ENCODE measurements at regions not wholly inside any gene's neighbourhood (a gene's known extent, or its start where the extent isn't known, plus 50 kb on each side); places are given as distances from the start of the nearest gene placed in this dataset.

DNA sequence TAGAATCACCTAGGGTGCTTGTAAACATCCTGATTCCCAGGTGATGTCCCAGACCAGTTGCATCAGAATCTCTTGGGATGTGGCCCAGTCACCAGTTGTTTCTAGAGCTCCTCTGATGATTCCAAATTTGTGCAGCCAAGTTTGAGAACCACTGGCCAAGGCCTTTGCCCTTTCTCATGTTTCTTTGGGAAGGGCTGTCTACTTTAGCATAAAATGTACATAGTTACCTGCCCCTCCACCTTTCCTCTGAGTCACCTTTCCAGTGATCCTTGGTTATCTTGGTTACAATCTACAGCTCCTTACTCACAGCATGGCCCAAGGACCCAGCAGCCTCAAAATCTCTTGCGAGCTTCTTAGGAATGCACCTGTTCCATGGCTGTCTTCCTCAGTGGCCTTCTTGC lies 206.2 kb upstream of the ADRA1D start:
- H3K9me3 Mint-ChIP-seq (ENCODE audit: unreplicated experiment) = peaks cover 18% of the 10 kb centered on the region
- no peaks in the 10 kb centered on the region for H3K27me3 ChIP-seq (replicated peaks; ENCODE audit: control insufficient read depth, insufficient read depth, low read length)
- no peak for TF ChIP-seq CTCF (IDR thresholded peaks at IDR 0.05; ENCODE audit: insufficient read depth in 1 of 2, low read depth in 1 of 2, low read length in 1 of 2, severe bottlenecking in 1 of 2, unreplicated experiment in 1 of 2)
- no peak overlapping the region for H3K4me3 ChIP-seq (ENCODE audit: low read depth, low read length)
- H3K4me1 ChIP-seq = peaks cover 49% of the 10 kb centered on the region
- POLR2A ChIA-PET = no interaction called here
- CTCF ChIA-PET = no interaction called here
- no peak for DNase-seq
- no peak overlapping the region for H3K4me3 Mint-ChIP-seq (ENCODE audit: unreplicated experiment)
- no peaks in the 10 kb centered on the region for H3K36me3 Mint-ChIP-seq (ENCODE audit: insufficient read depth, unreplicated experiment)
- H3K27me3 Mint-ChIP-seq (ENCODE audit: insufficient read depth, unreplicated experiment) = no peaks in the 10 kb centered on the region
- no TSS peak for BruUV-seq (replicated peaks)
- peaks cover 11% of the 10 kb centered on the region; the same call in 1 of the 2 replicates for H3K9me3 ChIP-seq
- intact Hi-C loops (cut with micrococcal nuclease; ENCODE audit: unreplicated experiment) = no loop called here
- H3K36me3 ChIP-seq (ENCODE audit: control insufficient read depth, insufficient read depth, low read length) = no peaks in the 10 kb centered on the region
- peak overlapping the region; percentile 14 for H3K27ac Mint-ChIP-seq (ENCODE audit: unreplicated experiment)
- H3K4me1 Mint-ChIP-seq (ENCODE audit: low read depth, unreplicated experiment) = peaks cover 23% of the 10 kb centered on the region

DNA sequence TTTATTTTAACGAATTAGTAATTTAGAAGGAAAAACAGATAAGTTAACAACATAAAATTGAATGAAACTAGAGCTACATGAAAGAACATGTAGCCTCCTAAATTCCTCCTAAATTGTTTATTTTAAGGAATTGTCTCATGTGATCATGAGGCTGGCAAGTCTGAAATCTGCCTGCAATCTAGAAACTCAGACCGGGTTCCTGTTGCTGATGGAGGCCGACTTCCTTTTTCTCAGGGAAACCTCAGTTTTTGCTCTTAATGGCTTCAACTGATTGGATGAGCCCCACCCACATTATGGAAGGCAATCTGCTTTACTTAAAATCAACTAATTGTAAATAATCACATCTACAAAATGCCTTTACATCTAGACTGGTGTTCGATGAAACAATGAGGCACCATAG lies 205.0 kb upstream of the ADRA1D start:
- ChIA-PET POLR2A (no interaction called here), CTCF (no interaction called here)
- Mint-ChIP-seq H3K27ac (ENCODE audit: unreplicated experiment) (no peak overlapping the region), H3K4me1 (ENCODE audit: low read depth, unreplicated experiment) (peaks cover 22% of the 10 kb centered on the region), H3K27me3 (ENCODE audit: insufficient read depth, unreplicated experiment) (no peaks in the 10 kb centered on the region), H3K9me3 (ENCODE audit: unreplicated experiment) (peaks cover 18% of the 10 kb centered on the region), H3K36me3 (ENCODE audit: insufficient read depth, unreplicated experiment) (no peaks in the 10 kb centered on the region), H3K4me3 (ENCODE audit: unreplicated experiment) (no peak overlapping the region)
- no peak overlapping the region for H3K4me3 ChIP-seq (ENCODE audit: low read depth, low read length)
- peaks cover 45% of the 10 kb centered on the region for H3K4me1 ChIP-seq
- intact Hi-C loops (cut with micrococcal nuclease; ENCODE audit: unreplicated experiment) = no loop called here
- no peaks in the 10 kb centered on the region for H3K36me3 ChIP-seq (ENCODE audit: control insufficient read depth, insufficient read depth, low read length)
- TF ChIP-seq CTCF (IDR thresholded peaks at IDR 0.05; ENCODE audit: insufficient read depth in 1 of 2, low read depth in 1 of 2, low read length in 1 of 2, severe bottlenecking in 1 of 2, unreplicated experiment in 1 of 2) = no peak
- no peak for DNase-seq
- BruUV-seq (replicated peaks) = no TSS peak
- H3K9me3 ChIP-seq = peaks cover 11% of the 10 kb centered on the region; the same call in 1 of the 2 replicates
- no peaks in the 10 kb centered on the region for H3K27me3 ChIP-seq (replicated peaks; ENCODE audit: control insufficient read depth, insufficient read depth, low read length)

DNA sequence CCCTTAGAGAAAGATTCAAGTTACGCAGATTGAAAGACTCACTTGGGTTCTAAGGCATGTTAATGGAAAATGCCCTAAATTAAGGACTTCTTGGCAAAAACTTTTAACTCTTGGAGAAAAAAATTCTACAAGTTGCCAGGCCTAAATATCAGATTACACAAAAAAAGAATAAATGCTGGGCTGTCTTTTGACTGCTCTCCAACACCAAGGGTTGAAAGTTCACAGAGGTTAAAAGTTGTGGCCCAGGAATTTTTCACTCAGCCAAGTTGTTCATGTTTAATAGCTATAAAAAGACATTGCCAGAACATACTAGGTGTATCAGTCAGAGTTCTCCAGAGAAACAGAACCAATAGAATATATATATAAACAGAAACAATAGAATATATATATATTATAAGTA lies 204.3 kb upstream of the ADRA1D start:
- Mint-ChIP-seq H3K36me3 (ENCODE audit: insufficient read depth, unreplicated experiment) (no peaks in the 10 kb centered on the region), H3K4me1 (ENCODE audit: low read depth, unreplicated experiment) (peaks cover 14% of the 10 kb centered on the region), H3K27me3 (ENCODE audit: insufficient read depth, unreplicated experiment) (no peaks in the 10 kb centered on the region), H3K9me3 (ENCODE audit: unreplicated experiment) (peaks cover 18% of the 10 kb centered on the region), H3K27ac (ENCODE audit: unreplicated experiment) (no peak overlapping the region), H3K4me3 (ENCODE audit: unreplicated experiment) (no peak overlapping the region)
- ChIA-PET POLR2A (no interaction called here), CTCF (no interaction called here)
- Histone ChIP-seq H3K9me3 (peaks cover 11% of the 10 kb centered on the region; the same call in 1 of the 2 replicates), H3K27me3 (replicated peaks; ENCODE audit: control insufficient read depth, insufficient read depth, low read length) (no peaks in the 10 kb centered on the region), H3K4me3 (ENCODE audit: low read depth, low read length) (no peak overlapping the region), H3K36me3 (ENCODE audit: control insufficient read depth, insufficient read depth, low read length) (no peaks in the 10 kb centered on the region), H3K4me1 (peaks cover 37% of the 10 kb centered on the region)
- TF ChIP-seq CTCF (IDR thresholded peaks at IDR 0.05; ENCODE audit: insufficient read depth in 1 of 2, low read depth in 1 of 2, low read length in 1 of 2, severe bottlenecking in 1 of 2, unreplicated experiment in 1 of 2) = no peak
- intact Hi-C loops (cut with micrococcal nuclease; ENCODE audit: unreplicated experiment) = no loop called here
- no TSS peak for BruUV-seq (replicated peaks)
- DNase-seq = no peak

Measured in Caco-2 (cell line).